HUES64 (cell line): ENCODE measurements at regions not wholly inside any gene's neighbourhood (a gene's known extent, or its start where the extent isn't known, plus 50 kb on each side); places are given as distances from the start of the nearest gene placed in this dataset.
"Not testable (repeated sequence)": the region's sequence is repeated elsewhere in the genome, so short reads cannot be mapped to it uniquely, and the experiment has no call there.

Experiments used
- H3K27ac ChIP-seq: 2 replicates; pipeline ENCODE4 v1.7.0; 2013; ENCODE audit warnings: low read depth, low read length, inconsistent platforms
- H3K27me3 ChIP-seq: 2 replicates; pipeline ENCODE4 v1.6.1; 2013; ENCODE audit warnings: mild to moderate bottlenecking, low read length; ENCODE audit not compliant: insufficient read depth
- H3K36me3 ChIP-seq: 2 replicates; pipeline ENCODE4 v1.6.1; 2013; ENCODE audit warnings: mild to moderate bottlenecking, low read length; ENCODE audit not compliant: insufficient read depth
- H3K4me1 ChIP-seq: 2 replicates; pipeline ENCODE4 v1.6.1; 2013; ENCODE audit warnings: mild to moderate bottlenecking, low read length, moderate library complexity; ENCODE audit not compliant: insufficient read depth
- H3K4me3 ChIP-seq: 2 replicates; pipeline ENCODE4 v1.5.1; 2013; ENCODE audit warnings: mild to moderate bottlenecking, low read length, moderate library complexity
- H3K9ac ChIP-seq: 2 replicates; pipeline ENCODE4 v1.6.1; 2013; ENCODE audit warnings: mild to moderate bottlenecking, low read depth, low read length
- H3K9me3 ChIP-seq: 2 replicates; pipeline ENCODE4 v1.6.1; 2013; ENCODE audit warnings: low read depth, low read length; ENCODE audit not compliant: insufficient read depth
- WGBS: fragments of 150-250, 120-280 bp; methylation state at CpG from one replicate; pipeline ENCODE4 v1.1.7; 2013; ENCODE audit warnings: missing lambda C conversion rate; 5-methylcytosine and 5-hydroxymethylcytosine counted together

DNA sequence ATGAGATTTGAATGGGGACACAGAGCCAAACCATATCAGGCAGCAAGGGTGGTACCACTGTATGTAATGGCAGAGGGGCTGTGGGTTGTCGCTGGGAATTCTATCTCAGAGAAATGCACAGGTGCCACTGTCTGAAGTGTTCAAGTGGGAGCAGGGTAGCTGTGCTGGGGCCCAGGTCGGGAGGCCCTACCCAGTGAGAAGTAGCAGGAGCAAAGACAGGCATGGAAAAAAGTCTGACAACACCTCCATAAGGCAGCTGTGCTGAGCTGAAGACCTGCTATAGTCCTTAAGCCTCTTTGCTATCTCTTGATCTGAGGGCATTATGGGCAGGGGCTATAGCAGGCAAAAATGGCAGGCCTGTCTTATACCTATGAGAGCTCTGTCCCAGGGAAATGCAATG, 638.3 kb upstream of the TPTE start:
- not testable (repeated sequence) for H3K4me1 ChIP-seq, H3K27me3 ChIP-seq, H3K27ac ChIP-seq, H3K36me3 ChIP-seq, H3K4me3 ChIP-seq, H3K9ac ChIP-seq
- 46% methylated on average over 2 of the region's 2 CpGs for WGBS
- H3K9me3 ChIP-seq, result peaks cover 73% of the 10 kb centered on the region

GRCh38 chr21:9883571-9884282, 637.7 kb upstream of the TPTE start:
- H3K9me3 ChIP-seq, result peaks cover 73% of the 10 kb centered on the region
- not testable (repeated sequence) for H3K9ac ChIP-seq, H3K4me3 ChIP-seq, H3K27me3 ChIP-seq, H3K27ac ChIP-seq, H3K4me1 ChIP-seq, H3K36me3 ChIP-seq
- WGBS, result 75% methylated on average over 2 of the region's 2 CpGs

GRCh38 chr21:9888500-9888899, 632.9 kb upstream of the TPTE start:
- H3K9me3 ChIP-seq, result peaks cover 78% of the 10 kb centered on the region
- H3K27ac ChIP-seq, H3K27me3 ChIP-seq, H3K9ac ChIP-seq, H3K4me3 ChIP-seq, H3K36me3 ChIP-seq, H3K4me1 ChIP-seq: not testable (repeated sequence)
- WGBS, result 77% methylated on average over 6 of the region's 6 CpGs

DNA sequence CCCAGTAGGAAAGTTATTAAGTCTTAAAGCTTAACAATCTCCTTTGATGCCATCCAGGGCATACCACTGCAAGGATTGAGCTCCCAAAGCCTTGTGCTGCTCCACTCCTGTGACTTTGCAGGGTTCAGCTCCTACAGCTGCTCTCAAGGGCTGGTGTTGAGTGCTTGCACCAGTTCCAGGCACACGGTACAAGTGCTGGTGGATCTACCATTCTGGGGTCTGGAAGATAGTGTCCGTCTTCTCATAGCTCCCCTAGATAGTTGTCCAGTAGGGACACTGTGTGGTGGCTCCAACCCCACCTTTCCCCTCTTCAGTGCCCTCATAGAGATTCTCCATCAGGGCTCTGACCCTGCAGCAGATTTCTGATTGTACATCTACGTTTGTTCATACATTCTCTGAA, 617.8 kb upstream of the TPTE start:
- not testable (repeated sequence) for H3K9ac ChIP-seq, H3K27me3 ChIP-seq, H3K4me3 ChIP-seq, H3K4me1 ChIP-seq, H3K36me3 ChIP-seq, H3K27ac ChIP-seq
- WGBS, result 84% methylated on average over 2 of the region's 3 CpGs
- peaks cover 79% of the 10 kb centered on the region for H3K9me3 ChIP-seq

GRCh38 chr21:9914135-9914534, 607.2 kb upstream of the TPTE start:
- H3K27me3 ChIP-seq, result not testable (repeated sequence)
- 61% methylated on average over 4 of the region's 5 CpGs for WGBS

GRCh38 chr21:9919446-9919845, 601.9 kb upstream of the TPTE start:
- WGBS, result 69% methylated on average over 1 of the region's 1 CpG
- H3K36me3 ChIP-seq, H3K4me1 ChIP-seq, H3K27ac ChIP-seq, H3K4me3 ChIP-seq, H3K27me3 ChIP-seq, H3K9ac ChIP-seq: not testable (repeated sequence)
- peaks cover 67% of the 10 kb centered on the region for H3K9me3 ChIP-seq

More at GRCh38 chr21:9914135-9914534, 607.2 kb upstream of the TPTE start:
- H3K36me3 ChIP-seq, H3K4me3 ChIP-seq, H3K9ac ChIP-seq, H3K4me1 ChIP-seq, H3K27ac ChIP-seq: not testable (repeated sequence)
- H3K9me3 ChIP-seq, result peaks cover 64% of the 10 kb centered on the region

- H3K27me3 ChIP-seq, H3K27ac ChIP-seq, H3K9ac ChIP-seq, H3K4me3 ChIP-seq, H3K36me3 ChIP-seq, H3K4me1 ChIP-seq: not testable (repeated sequence)
- H3K9me3 ChIP-seq, result peaks cover 87% of the 10 kb centered on the region
- 86% methylated on average over 7 of the region's 7 CpGs for WGBS
Measured at GRCh38 chr21:9943639-9944038, 577.7 kb upstream of the TPTE start.

DNA sequence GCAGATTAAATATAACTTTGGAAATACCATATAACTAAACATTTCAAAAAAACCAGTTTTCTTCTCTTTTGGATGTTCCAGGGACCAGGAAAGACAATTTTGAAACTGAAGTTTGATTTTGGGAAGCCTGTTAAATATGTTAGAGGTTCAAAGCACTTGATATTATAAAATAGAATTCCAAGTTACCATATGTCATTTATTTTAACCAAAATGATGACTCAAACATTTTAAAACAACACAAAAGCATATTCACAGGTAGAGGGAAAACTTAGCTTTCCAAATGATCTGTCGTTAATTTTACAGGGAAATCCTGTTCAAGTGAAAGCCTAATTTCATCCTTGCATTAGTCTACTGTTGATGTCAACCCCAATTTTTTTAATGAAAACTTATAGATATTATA, 575.3 kb upstream of the TPTE start:
- H3K27ac ChIP-seq, H3K9ac ChIP-seq, H3K4me3 ChIP-seq, H3K4me1 ChIP-seq, H3K36me3 ChIP-seq, H3K27me3 ChIP-seq: not testable (repeated sequence)
- WGBS, result 81% methylated on average over 1 of the region's 1 CpG
- peaks cover 88% of the 10 kb centered on the region for H3K9me3 ChIP-seq

GRCh38 chr21:9949510-9950289, 571.7 kb upstream of the TPTE start:
- H3K9ac ChIP-seq, H3K27ac ChIP-seq, H3K4me3 ChIP-seq, H3K27me3 ChIP-seq, H3K36me3 ChIP-seq, H3K4me1 ChIP-seq: not testable (repeated sequence)
- 71% methylated on average over 7 of the region's 8 CpGs for whole genome bisulfite sequencing
- H3K9me3 ChIP-seq, result peaks cover 86% of the 10 kb centered on the region

GRCh38 chr21:9950363-9950762, 571.0 kb upstream of the TPTE start:
- not testable (repeated sequence) for H3K9ac ChIP-seq, H3K27me3 ChIP-seq, H3K36me3 ChIP-seq, H3K27ac ChIP-seq, H3K4me3 ChIP-seq, H3K4me1 ChIP-seq
- 30% methylated on average over 2 of the region's 2 CpGs for WGBS
- peaks cover 86% of the 10 kb centered on the region for H3K9me3 ChIP-seq

- not testable (repeated sequence) for H3K9ac ChIP-seq, H3K36me3 ChIP-seq, H3K4me3 ChIP-seq, H3K27me3 ChIP-seq, H3K4me1 ChIP-seq, H3K27ac ChIP-seq
- H3K9me3 ChIP-seq, result peaks cover 80% of the 10 kb centered on the region
Measured at GRCh38 chr21:9958791-9959190, 562.6 kb upstream of the TPTE start.
